RWPE1 (cell line): ENCODE measurements at regions not wholly inside any gene's neighbourhood (a gene's known extent, or its start where the extent isn't known, plus 50 kb on each side); places are given as distances from the start of the nearest gene placed in this dataset.

Experiments
- CTCF ChIA-PET: fragments of 350-600 bp; sonication (Branson Sonifier 250); formaldehyde crosslinking; extraction: SDS; loops from one replicate; lab custom pipeline; 2021; lab: Yijun Ruan, JAX
- POLR2A ChIA-PET: fragments of 400-600 bp; formaldehyde crosslinking; extraction: SDS; loops from one replicate; lab custom pipeline; 2020; ENCODE audit warnings: antibody characterized with exemption; ENCODE audit not compliant: low non-redundant PET; lab: Yijun Ruan, JAX
- DNase-seq: peaks from one replicate; pipeline ENCODE4 v3.0.0; 2012; ENCODE audit warnings: low spot score
- H3K27ac ChIP-seq: fragments of 450-650 bp; 2 replicates; pipeline ENCODE4 v1.5.1; 2017
- TF ChIP-seq, protein P1 (sequence below): fragments of 450-650 bp; conservative IDR thresholded peaks from 2 replicates; pipeline ENCODE4 v1.5.1; 2017; ENCODE audit warnings: low read depth, mild to moderate bottlenecking

DNA sequence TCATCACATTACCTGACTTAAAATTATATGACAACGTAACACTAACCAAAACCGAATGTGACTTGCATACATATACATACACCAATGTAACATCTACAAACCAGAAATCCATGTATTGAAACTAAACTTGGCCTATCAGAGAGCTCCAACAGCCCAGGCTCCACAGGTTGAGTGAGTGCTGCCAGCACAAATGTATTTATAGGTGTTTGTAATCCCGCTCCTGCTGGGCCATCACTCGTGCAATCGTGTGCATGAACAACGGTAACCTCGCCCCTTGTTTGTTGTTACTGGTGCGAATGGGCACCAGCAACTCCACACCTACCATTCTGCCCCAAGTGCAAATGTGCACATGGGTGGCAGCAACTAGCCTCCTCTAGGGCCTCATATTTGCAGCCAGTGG, 165.7 kb upstream of the XIST start:
- no peak for DNase-seq
- CTCF ChIA-PET, result no interaction called here

GRCh38 chrX:74015379-74016019, 163.0 kb upstream of the XIST start:
- peak; percentile 41 for DNase-seq
- POLR2A ChIA-PET, result no interaction called here

More for the DNA sequence above, 165.7 kb upstream of the XIST start:
- POLR2A ChIA-PET, result no interaction called here
- no peak overlapping the region for H3K27ac ChIP-seq
- TF ChIP-seq, protein P1, sequence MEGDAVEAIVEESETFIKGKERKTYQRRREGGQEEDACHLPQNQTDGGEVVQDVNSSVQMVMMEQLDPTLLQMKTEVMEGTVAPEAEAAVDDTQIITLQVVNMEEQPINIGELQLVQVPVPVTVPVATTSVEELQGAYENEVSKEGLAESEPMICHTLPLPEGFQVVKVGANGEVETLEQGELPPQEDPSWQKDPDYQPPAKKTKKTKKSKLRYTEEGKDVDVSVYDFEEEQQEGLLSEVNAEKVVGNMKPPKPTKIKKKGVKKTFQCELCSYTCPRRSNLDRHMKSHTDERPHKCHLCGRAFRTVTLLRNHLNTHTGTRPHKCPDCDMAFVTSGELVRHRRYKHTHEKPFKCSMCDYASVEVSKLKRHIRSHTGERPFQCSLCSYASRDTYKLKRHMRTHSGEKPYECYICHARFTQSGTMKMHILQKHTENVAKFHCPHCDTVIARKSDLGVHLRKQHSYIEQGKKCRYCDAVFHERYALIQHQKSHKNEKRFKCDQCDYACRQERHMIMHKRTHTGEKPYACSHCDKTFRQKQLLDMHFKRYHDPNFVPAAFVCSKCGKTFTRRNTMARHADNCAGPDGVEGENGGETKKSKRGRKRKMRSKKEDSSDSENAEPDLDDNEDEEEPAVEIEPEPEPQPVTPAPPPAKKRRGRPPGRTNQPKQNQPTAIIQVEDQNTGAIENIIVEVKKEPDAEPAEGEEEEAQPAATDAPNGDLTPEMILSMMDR, result no peak

DNA sequence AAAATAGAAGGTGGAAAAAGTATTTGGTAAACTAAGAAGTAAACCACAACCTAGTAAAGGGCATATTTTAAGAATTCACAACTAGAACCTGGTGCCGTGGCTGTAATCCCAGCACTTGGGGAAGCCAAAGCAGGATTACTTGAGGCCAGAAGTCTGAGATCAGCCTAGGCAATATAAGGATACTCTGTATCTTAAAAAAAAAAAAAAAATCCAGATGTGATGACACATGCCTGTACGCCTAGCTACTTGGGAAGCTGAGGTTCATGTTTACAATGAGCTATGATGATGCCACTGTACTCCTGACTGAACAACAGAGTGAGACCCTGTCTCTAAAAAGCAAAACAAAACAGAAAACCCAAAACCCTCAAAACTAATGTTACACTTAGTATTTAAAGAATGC, 156.5 kb upstream of the XIST start:
- CTCF ChIA-PET, result no interaction called here
- POLR2A ChIA-PET, result no interaction called here
- H3K27ac ChIP-seq, result no peak overlapping the region
- DNase-seq, result no peak
- TF ChIP-seq, protein P1, result no peak

More at GRCh38 chrX:74015379-74016019, 163.0 kb upstream of the XIST start:
- CTCF ChIA-PET, result interaction anchor here (0.6 to 1.0 kb wide), 4 partner anchors 104 to 162 kb away, joined by 3 to 6 read pairs (median 4); no protein-coding TSS in a partner anchor
- H3K27ac ChIP-seq, result no peak overlapping the region
- TF ChIP-seq, protein P1, result peak; percentile 65

GRCh38 chrX:73992019-73992418, 139.5 kb upstream of the XIST start:
- CTCF ChIA-PET, result no interaction called here
- no peak for DNase-seq
- TF ChIP-seq, protein P1, result no peak
- H3K27ac ChIP-seq, result no peak overlapping the region
- POLR2A ChIA-PET, result no interaction called here

DNA sequence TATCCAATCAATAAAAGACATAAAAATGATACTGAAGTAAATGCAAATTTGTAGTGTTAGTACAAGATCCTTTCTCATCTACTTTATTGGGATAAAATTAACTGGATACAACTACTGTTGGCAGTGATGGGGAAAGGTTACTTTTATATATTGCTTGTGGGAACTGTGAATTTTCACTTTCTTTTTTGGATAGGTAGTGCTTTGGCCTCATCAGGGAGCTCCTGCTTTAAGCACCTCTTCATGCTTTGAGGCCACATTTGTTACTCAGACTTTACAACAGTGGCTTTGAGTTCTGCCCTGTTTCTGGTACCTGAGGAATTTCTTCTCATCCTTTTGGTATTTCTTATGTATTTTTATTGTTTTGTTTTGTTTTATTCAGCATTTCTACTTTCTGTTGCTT, 134.7 kb upstream of the XIST start:
- H3K27ac ChIP-seq, result no peak overlapping the region
- CTCF ChIA-PET, result interaction anchor here (0.8 kb wide), 1 partner anchor 147 kb away, joined by 3 read pairs; no protein-coding TSS in a partner anchor
- POLR2A ChIA-PET, result no interaction called here
- TF ChIP-seq, protein P1, result no peak
- no peak for DNase-seq

- ChIA-PET CTCF (no interaction called here), POLR2A (no interaction called here)
- H3K27ac ChIP-seq, result no peak overlapping the region
- TF ChIP-seq, protein P1, result no peak
- no peak for DNase-seq
Measured at GRCh38 chrX:73979551-73980131, 127.1 kb upstream of the XIST start.
